ENCODE measurements at regions not wholly inside any gene's neighbourhood (a gene's known extent, or its start where the extent isn't known, plus 50 kb on each side); places are given as distances from the start of the nearest gene placed in this dataset.

- ATAC-seq (ENCODE audit: low FRiP score in 2 of 2): peak in 1 of 2 donors; percentile 61
These were observed 157.4 kb upstream of the LAMA2 start for GRCh38 chr6:128725271-128726233.

DNA sequence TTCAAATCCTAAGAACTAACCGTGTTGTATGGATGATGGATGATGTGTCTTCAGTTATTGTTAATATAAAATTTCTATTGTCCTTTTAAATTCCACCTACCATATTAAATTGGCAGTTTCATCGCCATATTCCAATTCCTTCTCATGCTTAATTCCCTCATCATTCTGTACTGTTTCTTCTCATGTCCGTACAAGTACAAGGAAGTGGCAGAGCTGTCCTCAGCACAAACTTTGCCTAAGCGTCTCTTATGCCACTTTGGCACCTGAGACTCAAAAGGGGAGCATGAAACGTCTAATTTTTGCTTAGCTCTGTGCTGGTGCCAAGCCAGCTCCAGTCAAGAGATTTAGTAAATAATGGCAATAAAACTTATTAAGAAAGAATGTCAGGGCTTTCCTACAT lies 158.2 kb upstream of the LAMA2 start:
- Histone ChIP-seq H3K27me3 (no peaks in the 10 kb centered on the region), H3K27ac (no peak overlapping the region), H3K9me3 (no peaks in the 10 kb centered on the region), H3K4me3 (no peak overlapping the region), H3K36me3 (no peaks in the 10 kb centered on the region), H3K4me1 (no peaks in the 10 kb centered on the region)
- TF ChIP-seq CTCF (IDR thresholded peaks at IDR 0.05) (no peak), POLR2AphosphoS5 (IDR thresholded peaks at IDR 0.05) (no peak)
- DNase-seq (no peak), ATAC-seq (ENCODE audit: low FRiP score in 2 of 2) (no peak)
- WGBS, 2 donors: 50 to 59% methylated on average over 5 of the region's 5 CpGs

More at GRCh38 chr6:128725271-128726233, 157.4 kb upstream of the LAMA2 start:
- no peak for DNase-seq
- TF ChIP-seq POLR2A (IDR thresholded peaks at IDR 0.05): no peak
- TF ChIP-seq CTCF (IDR thresholded peaks at IDR 0.05): peak in 5 of 6 experiments; percentile 25 to 49 (median 32)
- Histone ChIP-seq H3K27me3 (no peaks in the 10 kb centered on the region), H3K4me1 (no peaks in the 10 kb centered on the region), H3K9me3 (no peaks in the 10 kb centered on the region), H3K36me3 (no peaks in the 10 kb centered on the region), H3K27ac (no peak overlapping the region), H3K4me3 (no peak overlapping the region)
- WGBS, 2 donors: 23 to 25% methylated on average over 3 of the region's 3 CpGs

DNA sequence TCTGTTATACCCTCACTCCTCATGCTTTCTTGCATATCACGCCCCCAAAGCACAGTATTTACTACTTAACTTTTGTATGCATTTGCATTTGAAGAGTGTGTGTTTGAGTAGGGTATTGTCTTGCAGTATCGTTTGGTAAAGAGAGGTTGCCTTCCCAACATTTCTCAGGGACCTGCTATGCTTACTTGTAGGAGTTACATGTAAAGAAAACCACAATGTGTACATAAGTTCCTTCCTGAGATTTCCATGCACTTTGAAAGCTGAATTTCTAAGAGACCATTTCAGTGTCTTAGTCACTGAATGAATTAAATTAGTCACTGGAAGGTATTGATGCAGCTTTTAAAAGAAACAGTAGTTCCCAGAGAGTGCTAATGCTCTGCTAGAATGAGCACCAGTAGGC lies 159.3 kb upstream of the LAMA2 start:
- H3K27me3 ChIP-seq: no peaks in the 10 kb centered on the region
- TF ChIP-seq EP300 (IDR thresholded peaks at IDR 0.05) (no peak), POLR2AphosphoS5 (IDR thresholded peaks at IDR 0.05) (no peak)
- no peak overlapping the region for H3K4me3 ChIP-seq
- 51 to 56% methylated on average over 2 of the region's 2 CpGs for WGBS, 2 donors
- H3K9me3 ChIP-seq: no peaks in the 10 kb centered on the region
- no peaks in the 10 kb centered on the region for H3K4me1 ChIP-seq
- DNase-seq: no peak
- ATAC-seq (ENCODE audit: low FRiP score in 2 of 2): no peak
- H3K27ac ChIP-seq: no peak overlapping the region
- H3K36me3 ChIP-seq: no peaks in the 10 kb centered on the region

DNA sequence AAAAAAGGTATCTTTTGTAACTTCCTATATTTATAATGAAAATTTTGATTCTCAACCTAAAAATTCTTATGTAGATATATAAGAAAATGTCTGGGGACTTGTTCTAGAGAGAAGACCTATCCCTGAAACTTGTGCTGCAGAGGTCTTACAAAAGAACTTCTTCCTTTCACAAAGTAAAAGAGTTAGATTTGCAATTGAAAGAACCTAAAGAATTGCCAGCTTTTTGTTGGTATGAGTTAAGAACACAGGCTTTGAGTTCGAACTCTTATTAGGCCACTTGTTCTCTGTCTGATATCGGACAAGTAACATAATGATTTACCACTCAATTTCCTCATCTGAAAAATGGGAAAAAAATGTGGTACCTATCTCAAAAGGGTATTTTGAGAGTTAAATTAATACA lies 162.0 kb upstream of the LAMA2 start:
- DNase-seq: no peak
- no peak for ATAC-seq (ENCODE audit: low FRiP score in 2 of 2)
- H3K27me3 ChIP-seq: no peaks in the 10 kb centered on the region
- H3K27ac ChIP-seq: no peak overlapping the region
- no peaks in the 10 kb centered on the region for H3K4me1 ChIP-seq
- H3K9me3 ChIP-seq: no peaks in the 10 kb centered on the region
- 73 to 80% methylated on average over 2 of the region's 2 CpGs for WGBS, 2 donors
- no peak for TF ChIP-seq POLR2A (IDR thresholded peaks at IDR 0.05)
- TF ChIP-seq CTCF (IDR thresholded peaks at IDR 0.05): no peak
- TF ChIP-seq POLR2AphosphoS5 (IDR thresholded peaks at IDR 0.05): no peak
- no peak for TF ChIP-seq EP300 (IDR thresholded peaks at IDR 0.05)
- H3K36me3 ChIP-seq: no peaks in the 10 kb centered on the region
- H3K4me3 ChIP-seq: no peak overlapping the region

GRCh38 chr6:128719786-128720185 lies 163.2 kb upstream of the LAMA2 start:
- Histone ChIP-seq H3K27me3 (no peaks in the 10 kb centered on the region), H3K4me1 (no peaks in the 10 kb centered on the region), H3K27ac (no peak overlapping the region), H3K9me3 (no peaks in the 10 kb centered on the region), H3K4me3 (no peak overlapping the region), H3K36me3 (no peaks in the 10 kb centered on the region)
- no peak for TF ChIP-seq POLR2AphosphoS5 (IDR thresholded peaks at IDR 0.05)
- TF ChIP-seq EP300 (IDR thresholded peaks at IDR 0.05): no peak
- DNase-seq (no peak), ATAC-seq (ENCODE audit: low FRiP score in 2 of 2) (no peak)
- 89 to 90% methylated on average over 3 of the region's 3 CpGs for WGBS, 2 donors

GRCh38 chr6:128713461-128713860 lies 169.5 kb upstream of the LAMA2 start:
- H3K27me3 ChIP-seq: no peaks in the 10 kb centered on the region
- WGBS, 2 donors: 80 to 87% methylated on average over 2 of the region's 2 CpGs
- H3K4me3 ChIP-seq: no peak overlapping the region
- H3K27ac ChIP-seq: no peak overlapping the region
- TF ChIP-seq EP300 (IDR thresholded peaks at IDR 0.05) (no peak), POLR2A (IDR thresholded peaks at IDR 0.05) (no peak), POLR2AphosphoS5 (IDR thresholded peaks at IDR 0.05) (no peak), CTCF (IDR thresholded peaks at IDR 0.05) (no peak)
- H3K9me3 ChIP-seq: no peaks in the 10 kb centered on the region
- no peak for DNase-seq
- H3K4me1 ChIP-seq: no peaks in the 10 kb centered on the region
- no peaks in the 10 kb centered on the region for H3K36me3 ChIP-seq
- no peak for ATAC-seq (ENCODE audit: low FRiP score in 2 of 2)
